Fibroblast of villous mesenchyme (primary cell): ENCODE measurements at regions not wholly inside any gene's neighbourhood (a gene's known extent, or its start where the extent isn't known, plus 50 kb on each side); places are given as distances from the start of the nearest gene placed in this dataset.

Experiments
- DNase-seq: peaks from one replicate; pipeline ENCODE4 v3.0.0-alpha.2; 2010; ENCODE audit warnings: low read depth
- H3K4me3 ChIP-seq: 2 replicates; pipeline ENCODE4 v1.5.1; 2011; ENCODE audit warnings: low read depth, mild to moderate bottlenecking, low read length
- TF ChIP-seq, protein P1 (sequence below): IDR thresholded peaks from 2 replicates; pipeline ENCODE4 v1.5.1; 2012; ENCODE audit warnings: low read depth, mild to moderate bottlenecking, low read length; ENCODE audit not compliant: insufficient read depth

DNA sequence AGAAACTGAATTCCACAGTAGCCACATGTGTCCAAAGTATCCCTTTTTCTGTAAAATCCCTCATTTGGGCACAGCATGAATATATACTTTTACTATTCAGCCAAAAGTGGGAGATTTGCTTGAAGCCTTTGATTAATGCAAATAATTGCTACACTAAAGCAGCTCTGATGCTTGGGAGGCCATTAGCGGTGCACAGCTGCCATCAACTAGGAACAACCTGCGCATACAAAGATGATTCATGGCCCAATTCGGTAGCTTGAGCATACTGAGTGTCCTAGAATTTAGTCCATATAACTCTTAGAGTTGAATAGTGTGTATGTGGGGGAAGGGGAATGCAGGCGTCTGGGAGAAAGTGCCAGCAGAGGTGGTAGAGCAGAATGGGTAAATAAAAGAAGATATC is 277.0 kb upstream of the RMST start:
- TF ChIP-seq, protein P1, sequence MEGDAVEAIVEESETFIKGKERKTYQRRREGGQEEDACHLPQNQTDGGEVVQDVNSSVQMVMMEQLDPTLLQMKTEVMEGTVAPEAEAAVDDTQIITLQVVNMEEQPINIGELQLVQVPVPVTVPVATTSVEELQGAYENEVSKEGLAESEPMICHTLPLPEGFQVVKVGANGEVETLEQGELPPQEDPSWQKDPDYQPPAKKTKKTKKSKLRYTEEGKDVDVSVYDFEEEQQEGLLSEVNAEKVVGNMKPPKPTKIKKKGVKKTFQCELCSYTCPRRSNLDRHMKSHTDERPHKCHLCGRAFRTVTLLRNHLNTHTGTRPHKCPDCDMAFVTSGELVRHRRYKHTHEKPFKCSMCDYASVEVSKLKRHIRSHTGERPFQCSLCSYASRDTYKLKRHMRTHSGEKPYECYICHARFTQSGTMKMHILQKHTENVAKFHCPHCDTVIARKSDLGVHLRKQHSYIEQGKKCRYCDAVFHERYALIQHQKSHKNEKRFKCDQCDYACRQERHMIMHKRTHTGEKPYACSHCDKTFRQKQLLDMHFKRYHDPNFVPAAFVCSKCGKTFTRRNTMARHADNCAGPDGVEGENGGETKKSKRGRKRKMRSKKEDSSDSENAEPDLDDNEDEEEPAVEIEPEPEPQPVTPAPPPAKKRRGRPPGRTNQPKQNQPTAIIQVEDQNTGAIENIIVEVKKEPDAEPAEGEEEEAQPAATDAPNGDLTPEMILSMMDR: no peak
- no peak for DNase-seq
- no peak overlapping the region for H3K4me3 ChIP-seq

DNA sequence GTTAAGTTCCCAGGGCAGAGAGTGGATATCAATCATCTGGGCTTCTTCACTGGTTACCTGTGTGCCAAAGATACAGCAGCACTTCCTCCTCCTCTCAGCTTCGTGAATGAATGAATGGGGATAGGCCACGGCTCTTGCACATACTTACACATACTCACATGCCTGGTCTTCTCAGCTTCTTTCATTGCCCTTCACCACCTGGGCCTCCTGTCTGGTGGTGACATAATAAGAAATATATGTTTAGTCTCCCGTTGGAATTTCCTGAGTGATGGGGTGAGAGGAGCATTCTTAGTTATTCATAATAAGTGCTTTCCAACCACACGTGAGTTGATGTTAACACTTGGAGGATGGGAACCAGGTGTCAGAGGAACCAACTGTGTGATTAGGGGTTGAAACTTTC is 268.1 kb upstream of the RMST start:
- H3K4me3 ChIP-seq: no peak overlapping the region
- DNase-seq: no peak
- TF ChIP-seq, protein P1: no peak

DNA sequence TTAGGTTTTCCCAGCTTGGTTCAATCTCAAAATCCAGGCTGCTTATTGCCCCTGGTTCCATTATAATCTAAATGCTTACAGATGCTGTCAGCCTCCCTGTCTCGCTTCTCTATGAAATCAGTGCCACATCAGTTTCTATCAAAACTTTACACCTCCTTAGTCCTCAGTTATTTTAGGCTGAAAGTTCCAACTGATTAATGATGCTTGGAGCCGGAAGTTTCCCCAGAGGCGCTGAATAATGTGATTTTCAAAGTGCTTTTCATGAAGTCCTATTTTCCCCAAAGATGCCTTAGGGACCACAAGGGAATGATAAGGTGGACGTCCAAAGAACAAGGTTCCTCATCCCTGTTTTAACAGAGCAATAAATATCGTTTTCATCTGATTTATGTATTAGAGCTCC is 262.4 kb upstream of the RMST start:
- H3K4me3 ChIP-seq: no peak overlapping the region
- TF ChIP-seq, protein P1: no peak
- no peak for DNase-seq

DNA sequence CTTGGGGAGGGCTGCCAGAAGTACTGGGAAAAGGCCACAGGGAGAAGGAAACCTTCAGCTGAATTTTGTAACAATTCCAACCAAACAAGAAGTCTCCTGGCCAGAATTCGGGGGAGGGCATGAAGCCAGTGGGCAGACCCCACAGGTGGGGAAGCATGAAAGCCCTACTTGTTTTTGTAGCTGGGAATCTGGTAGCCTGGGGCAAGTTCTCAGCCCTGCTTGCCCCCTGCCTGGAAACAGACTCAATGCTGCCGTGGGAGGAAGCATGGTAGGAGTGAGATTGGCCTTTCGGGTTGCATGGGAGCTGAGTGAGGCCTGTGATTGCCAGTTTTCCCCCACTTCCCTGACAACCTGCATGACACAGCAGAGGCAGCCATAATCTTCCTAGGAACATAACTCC is 259.2 kb upstream of the RMST start:
- no peak for DNase-seq
- TF ChIP-seq, protein P1: no peak
- H3K4me3 ChIP-seq: no peak overlapping the region

DNA sequence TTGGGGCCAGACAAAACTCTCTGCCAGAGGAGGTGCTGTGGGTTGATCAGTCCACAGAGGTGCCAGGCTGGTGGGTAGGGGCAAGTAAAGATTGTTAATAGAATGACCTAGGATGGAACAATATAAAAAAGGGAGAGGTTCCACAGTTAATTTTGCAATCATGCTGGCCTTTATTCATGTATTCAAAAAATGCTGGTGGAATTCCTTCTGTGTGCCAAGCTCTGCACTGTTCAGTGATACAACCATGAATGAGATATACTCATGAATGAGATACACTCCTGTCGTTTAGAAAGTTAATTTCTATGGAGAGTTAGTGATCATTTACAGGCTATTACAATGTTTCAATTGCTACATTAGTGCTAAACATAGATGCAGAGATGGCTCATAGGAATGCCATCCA is 252.6 kb upstream of the RMST start:
- no peak overlapping the region for H3K4me3 ChIP-seq
- TF ChIP-seq, protein P1: no peak
- DNase-seq: no peak

- H3K4me3 ChIP-seq: no peak overlapping the region
- no peak for DNase-seq
- TF ChIP-seq, protein P1: no peak
Observed at GRCh38 chr12:97211416-97211930, 251.1 kb upstream of the RMST start.

DNA sequence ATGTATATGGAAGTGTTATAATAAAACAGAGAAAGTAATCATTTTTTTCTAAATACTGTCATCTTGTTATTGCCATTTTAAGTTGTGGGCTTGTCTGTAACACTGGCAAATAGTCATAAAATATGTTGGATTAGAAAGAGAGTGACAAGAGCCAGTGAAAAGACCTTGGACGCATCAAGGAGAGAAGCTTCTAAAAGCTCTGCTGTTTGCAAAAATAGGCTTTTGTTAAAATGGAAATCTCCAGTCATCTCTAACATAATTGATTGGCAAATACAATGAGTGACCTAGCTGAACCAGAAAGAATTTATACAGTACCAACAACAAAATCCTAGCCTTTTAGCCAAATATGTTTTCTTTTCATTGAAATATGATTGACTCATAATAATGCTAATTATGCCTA is 245.8 kb upstream of the RMST start:
- no peak for DNase-seq
- TF ChIP-seq, protein P1: no peak
- H3K4me3 ChIP-seq: no peak overlapping the region
